ENCODE measurements at regions not wholly inside any gene's neighbourhood (a gene's known extent, or its start where the extent isn't known, plus 50 kb on each side); places are given as distances from the start of the nearest gene placed in this dataset.

DNA sequence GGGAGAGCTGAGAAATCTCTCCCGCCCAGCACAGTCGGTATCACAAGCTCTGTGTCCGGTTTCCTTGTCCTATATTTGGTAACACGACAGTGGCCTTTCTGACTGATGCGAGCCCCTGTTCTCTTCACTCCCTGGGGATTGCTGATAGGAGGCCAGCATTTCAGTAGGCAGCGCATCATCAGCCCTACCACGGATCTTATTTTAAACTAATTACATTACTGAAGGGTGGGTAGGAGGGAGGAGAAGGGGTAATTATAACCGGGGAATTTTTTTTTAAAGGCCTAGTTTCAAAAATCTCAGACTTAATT is 125.6 kb upstream of the LGALSL start:
- Histone ChIP-seq H3K79me2 (ENCODE audit: low read length) (no peaks in the 10 kb centered on the region), H3K9me2 (replicated peaks; ENCODE audit: insufficient read depth, low read length) (no peaks in the 10 kb centered on the region), H3K4me2 (ENCODE audit: low read depth, low read length) (peak overlapping the region; percentile 56; the same call in 1 of the 2 replicates), H3K27ac (ENCODE audit: low read length) (peak overlapping the region; percentile 6; the same call in 1 of the 2 replicates), H3K9me3 (replicated peaks; ENCODE audit: insufficient read depth, low read length) (no peaks in the 10 kb centered on the region), H3K4me3 (ENCODE audit: low read length) (no peak overlapping the region), H4K20me1 (ENCODE audit: insufficient read depth, low read length) (no peaks in the 10 kb centered on the region), H3K36me3 (replicated peaks; ENCODE audit: insufficient read depth, low read length) (no peaks in the 10 kb centered on the region), H2AFZ (ENCODE audit: low read length) (peak overlapping the region; percentile 9; the same call in 1 of the 2 replicates), H3K27me3 (replicated peaks; ENCODE audit: insufficient read depth, low read length) (no peaks in the 10 kb centered on the region), H3F3A (ENCODE audit: insufficient read depth, low read length) (peaks cover 9% of the 10 kb centered on the region), H3K4me1 (ENCODE audit: low read length) (peaks cover 50% of the 10 kb centered on the region), H3K9ac (ENCODE audit: low read length) (no peak overlapping the region)
- no peak for TF ChIP-seq EZH2phosphoT487 (IDR thresholded peaks at IDR 0.05; ENCODE audit: low read length)
- TF ChIP-seq EZH2 (optimal IDR thresholded peaks at IDR 0.05; ENCODE audit: low read depth, low read length): no peak
- TF ChIP-seq, protein P1, sequence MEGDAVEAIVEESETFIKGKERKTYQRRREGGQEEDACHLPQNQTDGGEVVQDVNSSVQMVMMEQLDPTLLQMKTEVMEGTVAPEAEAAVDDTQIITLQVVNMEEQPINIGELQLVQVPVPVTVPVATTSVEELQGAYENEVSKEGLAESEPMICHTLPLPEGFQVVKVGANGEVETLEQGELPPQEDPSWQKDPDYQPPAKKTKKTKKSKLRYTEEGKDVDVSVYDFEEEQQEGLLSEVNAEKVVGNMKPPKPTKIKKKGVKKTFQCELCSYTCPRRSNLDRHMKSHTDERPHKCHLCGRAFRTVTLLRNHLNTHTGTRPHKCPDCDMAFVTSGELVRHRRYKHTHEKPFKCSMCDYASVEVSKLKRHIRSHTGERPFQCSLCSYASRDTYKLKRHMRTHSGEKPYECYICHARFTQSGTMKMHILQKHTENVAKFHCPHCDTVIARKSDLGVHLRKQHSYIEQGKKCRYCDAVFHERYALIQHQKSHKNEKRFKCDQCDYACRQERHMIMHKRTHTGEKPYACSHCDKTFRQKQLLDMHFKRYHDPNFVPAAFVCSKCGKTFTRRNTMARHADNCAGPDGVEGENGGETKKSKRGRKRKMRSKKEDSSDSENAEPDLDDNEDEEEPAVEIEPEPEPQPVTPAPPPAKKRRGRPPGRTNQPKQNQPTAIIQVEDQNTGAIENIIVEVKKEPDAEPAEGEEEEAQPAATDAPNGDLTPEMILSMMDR (IDR thresholded peaks at IDR 0.05; ENCODE audit: low read length): no peak
- no peak for DNase-seq

GRCh38 chr2:64328756-64329155 is 125.2 kb upstream of the LGALSL start:
- Histone ChIP-seq H3K9ac (ENCODE audit: low read length) (no peak overlapping the region), H4K20me1 (ENCODE audit: insufficient read depth, low read length) (no peaks in the 10 kb centered on the region), H3K4me3 (ENCODE audit: low read length) (no peak overlapping the region), H3F3A (ENCODE audit: insufficient read depth, low read length) (peaks cover 9% of the 10 kb centered on the region), H3K27ac (ENCODE audit: low read length) (no peak overlapping the region), H3K4me2 (ENCODE audit: low read depth, low read length) (peak overlapping the region; percentile 56; the same call in 1 of the 2 replicates), H3K79me2 (ENCODE audit: low read length) (no peaks in the 10 kb centered on the region), H3K9me2 (replicated peaks; ENCODE audit: insufficient read depth, low read length) (no peaks in the 10 kb centered on the region), H3K27me3 (replicated peaks; ENCODE audit: insufficient read depth, low read length) (no peaks in the 10 kb centered on the region), H2AFZ (ENCODE audit: low read length) (no peak overlapping the region), H3K36me3 (replicated peaks; ENCODE audit: insufficient read depth, low read length) (no peaks in the 10 kb centered on the region), H3K9me3 (replicated peaks; ENCODE audit: insufficient read depth, low read length) (no peaks in the 10 kb centered on the region), H3K4me1 (ENCODE audit: low read length) (peaks cover 50% of the 10 kb centered on the region)
- TF ChIP-seq, protein P1 (IDR thresholded peaks at IDR 0.05; ENCODE audit: low read length): no peak
- TF ChIP-seq EZH2phosphoT487 (IDR thresholded peaks at IDR 0.05; ENCODE audit: low read length): no peak
- no peak for TF ChIP-seq EZH2 (optimal IDR thresholded peaks at IDR 0.05; ENCODE audit: low read depth, low read length)
- no peak for DNase-seq

GRCh38 chr2:64329848-64330247 is 124.1 kb upstream of the LGALSL start:
- no peak overlapping the region for H3K27ac ChIP-seq (ENCODE audit: low read length)
- H3K9me3 ChIP-seq (replicated peaks; ENCODE audit: insufficient read depth, low read length): no peaks in the 10 kb centered on the region
- no peak overlapping the region for H3K4me3 ChIP-seq (ENCODE audit: low read length)
- no peaks in the 10 kb centered on the region for H3K9me2 ChIP-seq (replicated peaks; ENCODE audit: insufficient read depth, low read length)
- DNase-seq: no peak
- peaks cover 50% of the 10 kb centered on the region for H3K4me1 ChIP-seq (ENCODE audit: low read length)
- H3K27me3 ChIP-seq (replicated peaks; ENCODE audit: insufficient read depth, low read length): no peaks in the 10 kb centered on the region
- TF ChIP-seq EZH2 (optimal IDR thresholded peaks at IDR 0.05; ENCODE audit: low read depth, low read length): no peak
- TF ChIP-seq, protein P1 (IDR thresholded peaks at IDR 0.05; ENCODE audit: low read length): no peak
- H3K79me2 ChIP-seq (ENCODE audit: low read length): no peaks in the 10 kb centered on the region
- no peak overlapping the region for H3K9ac ChIP-seq (ENCODE audit: low read length)
- no peak overlapping the region for H3K4me2 ChIP-seq (ENCODE audit: low read depth, low read length)
- no peak overlapping the region for H2AFZ ChIP-seq (ENCODE audit: low read length)
- H3K36me3 ChIP-seq (replicated peaks; ENCODE audit: insufficient read depth, low read length): no peaks in the 10 kb centered on the region
- peaks cover 9% of the 10 kb centered on the region for H3F3A ChIP-seq (ENCODE audit: insufficient read depth, low read length)
- H4K20me1 ChIP-seq (ENCODE audit: insufficient read depth, low read length): no peaks in the 10 kb centered on the region
